GM13977 (cell line): ENCODE measurements at regions not wholly inside any gene's neighbourhood (a gene's known extent, or its start where the extent isn't known, plus 50 kb on each side); places are given as distances from the start of the nearest gene placed in this dataset.

Experiments used
- DNase-seq: peaks from one replicate; pipeline ENCODE4 v3.0.0; 2012; ENCODE audit warnings: low spot score
- in situ Hi-C: fragments of 300-500 bp; cut with MboI; formaldehyde crosslinking; loops from one replicate; pipeline ENCODE4 v1.12.0; 2022; ENCODE audit warnings: low sequenced_read_pairs, low pct_unique_long_range_greater_than_20kb, mixed read lengths, inconsistent platforms; ENCODE audit not compliant: unreplicated experiment
- TF ChIP-seq, protein P1 (sequence below): IDR thresholded peaks from 2 replicates; pipeline ENCODE4 v1.5.1; 2012; ENCODE audit warnings: mild to moderate bottlenecking, control low read depth; ENCODE audit not compliant: insufficient read depth; ENCODE audit errors: extremely low read depth, missing control alignments

GRCh38 chr10:35699848-35700486 is 57.9 kb upstream of the FZD8 start:
- TF ChIP-seq, protein P1, sequence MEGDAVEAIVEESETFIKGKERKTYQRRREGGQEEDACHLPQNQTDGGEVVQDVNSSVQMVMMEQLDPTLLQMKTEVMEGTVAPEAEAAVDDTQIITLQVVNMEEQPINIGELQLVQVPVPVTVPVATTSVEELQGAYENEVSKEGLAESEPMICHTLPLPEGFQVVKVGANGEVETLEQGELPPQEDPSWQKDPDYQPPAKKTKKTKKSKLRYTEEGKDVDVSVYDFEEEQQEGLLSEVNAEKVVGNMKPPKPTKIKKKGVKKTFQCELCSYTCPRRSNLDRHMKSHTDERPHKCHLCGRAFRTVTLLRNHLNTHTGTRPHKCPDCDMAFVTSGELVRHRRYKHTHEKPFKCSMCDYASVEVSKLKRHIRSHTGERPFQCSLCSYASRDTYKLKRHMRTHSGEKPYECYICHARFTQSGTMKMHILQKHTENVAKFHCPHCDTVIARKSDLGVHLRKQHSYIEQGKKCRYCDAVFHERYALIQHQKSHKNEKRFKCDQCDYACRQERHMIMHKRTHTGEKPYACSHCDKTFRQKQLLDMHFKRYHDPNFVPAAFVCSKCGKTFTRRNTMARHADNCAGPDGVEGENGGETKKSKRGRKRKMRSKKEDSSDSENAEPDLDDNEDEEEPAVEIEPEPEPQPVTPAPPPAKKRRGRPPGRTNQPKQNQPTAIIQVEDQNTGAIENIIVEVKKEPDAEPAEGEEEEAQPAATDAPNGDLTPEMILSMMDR, result no peak
- no peak for DNase-seq
- in situ Hi-C loops, result no loop called here

DNA sequence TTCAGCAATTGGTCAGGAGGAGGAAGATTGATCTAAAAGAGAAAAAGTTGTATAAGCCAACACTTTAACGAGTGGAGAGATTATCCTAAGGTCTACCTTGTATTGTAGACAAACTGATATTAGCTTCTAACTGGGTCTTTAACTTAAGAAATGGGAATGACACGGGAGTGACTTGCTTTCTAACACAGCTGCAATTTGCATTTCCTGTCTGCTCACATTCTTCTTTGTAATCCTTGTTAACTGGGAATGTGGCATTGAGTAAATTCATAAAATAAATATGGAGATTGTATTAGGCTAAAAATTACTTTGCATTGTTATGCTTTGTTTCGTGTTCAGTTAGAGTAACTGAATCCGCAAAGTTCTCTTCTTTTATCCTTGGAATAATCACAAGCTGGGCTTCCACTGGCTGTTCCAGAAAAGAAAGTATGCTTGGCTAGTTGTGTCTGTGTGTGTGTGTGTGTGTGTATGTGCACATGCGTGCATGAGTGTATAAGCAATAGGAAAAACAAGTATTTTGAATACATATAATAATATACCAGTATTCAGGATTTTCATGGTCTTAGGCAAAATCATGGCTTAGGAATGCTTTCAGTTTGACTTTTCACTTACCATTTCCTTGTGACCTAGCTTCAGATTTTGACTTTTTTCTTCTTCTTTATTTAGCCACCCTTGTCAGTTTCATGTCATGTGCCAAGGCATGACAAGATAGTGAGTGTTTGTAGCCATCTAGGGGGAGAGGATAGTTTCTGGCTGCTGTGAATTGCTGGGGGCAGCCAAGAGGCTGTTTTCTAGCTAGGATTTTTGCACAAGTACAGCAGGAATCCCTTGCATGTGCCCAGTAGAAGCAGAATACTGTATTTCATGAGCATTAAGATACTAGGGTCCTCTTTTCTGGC is 54.5 kb upstream of the FZD8 start:
- in situ Hi-C loops, result no loop called here
- no peak for DNase-seq
- TF ChIP-seq, protein P1, result no peak

GRCh38 chr10:35693800-35694199 is 51.7 kb upstream of the FZD8 start:
- in situ Hi-C loops, result no loop called here
- DNase-seq, result no peak
- TF ChIP-seq, protein P1, result no peak
